ENCODE measurements at regions not wholly inside any gene's neighbourhood (a gene's known extent, or its start where the extent isn't known, plus 50 kb on each side); places are given as distances from the start of the nearest gene placed in this dataset.

GRCh38 chr3:194991338-194991654 is 279.7 kb downstream of the XXYLT1 start:
- TF ChIP-seq CTCF (IDR thresholded peaks at IDR 0.05) (no peak), SIN3A (IDR thresholded peaks at IDR 0.05; ENCODE audit: borderline replicate concordance, insufficient read depth, low read depth, low read length) (no peak)

All from Panc1 (cell line).